ENCODE measurements at regions not wholly inside any gene's neighbourhood (a gene's known extent, or its start where the extent isn't known, plus 50 kb on each side); places are given as distances from the start of the nearest gene placed in this dataset.
"Not testable (repeated sequence)": the region's sequence is repeated elsewhere in the genome, so short reads cannot be mapped to it uniquely, and the experiment has no call there.

- no peak overlapping the region for H3K27ac ChIP-seq (ENCODE audit: low read length)
- H3F3A ChIP-seq (ENCODE audit: insufficient read depth, low read length, poor library complexity, severe bottlenecking): no peaks in the 10 kb centered on the region
- H3K9ac ChIP-seq (ENCODE audit: low read length): no peak overlapping the region
- no peaks in the 10 kb centered on the region for H3K9me2 ChIP-seq (ENCODE audit: insufficient read depth, low read length)
- TF ChIP-seq EP300 (conservative IDR thresholded peaks at IDR 0.05; ENCODE audit: poor library complexity, severe bottlenecking) (no peak), RAD21 (conservative IDR thresholded peaks at IDR 0.05) (no peak), EZH2 (IDR thresholded peaks at IDR 0.05; ENCODE audit: borderline replicate concordance, insufficient read depth, low read length, poor library complexity, severe bottlenecking) (no peak), REST (IDR thresholded peaks at IDR 0.05; ENCODE audit: borderline replicate concordance) (no peak), TAF1 (IDR thresholded peaks at IDR 0.05; ENCODE audit: low read depth) (no peak), SMC3 (conservative IDR thresholded peaks at IDR 0.05; ENCODE audit: poor library complexity) (no peak), POLR2AphosphoS5 (IDR thresholded peaks at IDR 0.05) (no peak), MXI1 (conservative IDR thresholded peaks at IDR 0.05; ENCODE audit: poor library complexity, severe bottlenecking) (no peak), CTCF (IDR thresholded peaks at IDR 0.05; ENCODE audit: poor library complexity, severe bottlenecking) (no peak)
- no peaks in the 10 kb centered on the region for H3K79me2 ChIP-seq (replicated peaks; ENCODE audit: insufficient read depth, low read length)
- H2AFZ ChIP-seq (ENCODE audit: low read depth, low read length): no peak overlapping the region
- H3K36me3 ChIP-seq (ENCODE audit: insufficient read depth, low read length): no peaks in the 10 kb centered on the region
- no peaks in the 10 kb centered on the region for H3K27me3 ChIP-seq (ENCODE audit: insufficient read depth, low read depth, low read length)
- H3K9me3 ChIP-seq (ENCODE audit: low read length): no peaks in the 10 kb centered on the region
- H3K4me2 ChIP-seq (ENCODE audit: low read length): no peak overlapping the region
- H4K20me1 ChIP-seq (ENCODE audit: insufficient read depth): no peaks in the 10 kb centered on the region
- no peak overlapping the region for H3K4me3 ChIP-seq (ENCODE audit: low read length)
These were observed 453.4 kb upstream of the NFE2L3 start for GRCh38 chr7:25698451-25699113.

GRCh38 chr7:25700141-25700540 lies 451.9 kb upstream of the NFE2L3 start:
- H3K36me3 ChIP-seq (ENCODE audit: insufficient read depth, low read length); H3K79me2 ChIP-seq (replicated peaks; ENCODE audit: insufficient read depth, low read length); H3F3A ChIP-seq (ENCODE audit: insufficient read depth, low read length, poor library complexity, severe bottlenecking); H2AFZ ChIP-seq (ENCODE audit: low read depth, low read length); H3K9me2 ChIP-seq (ENCODE audit: insufficient read depth, low read length); H3K27me3 ChIP-seq (ENCODE audit: insufficient read depth, low read depth, low read length); H3K9ac ChIP-seq (ENCODE audit: low read length); H3K27ac ChIP-seq (ENCODE audit: low read length); H3K4me2 ChIP-seq (ENCODE audit: low read length); H3K9me3 ChIP-seq (ENCODE audit: low read length); H4K20me1 ChIP-seq (ENCODE audit: insufficient read depth); H3K4me3 ChIP-seq (ENCODE audit: low read length): not testable (repeated sequence)

- no peak overlapping the region for H3K27ac ChIP-seq (ENCODE audit: low read length)
- no peaks in the 10 kb centered on the region for H4K20me1 ChIP-seq (ENCODE audit: insufficient read depth)
- no peaks in the 10 kb centered on the region for H3K79me2 ChIP-seq (replicated peaks; ENCODE audit: insufficient read depth, low read length)
- H3K9ac ChIP-seq (ENCODE audit: low read length): no peak overlapping the region
- no peaks in the 10 kb centered on the region for H3F3A ChIP-seq (ENCODE audit: insufficient read depth, low read length, poor library complexity, severe bottlenecking)
- no peaks in the 10 kb centered on the region for H3K9me2 ChIP-seq (ENCODE audit: insufficient read depth, low read length)
- H3K36me3 ChIP-seq (ENCODE audit: insufficient read depth, low read length): no peaks in the 10 kb centered on the region
- H3K4me3 ChIP-seq (ENCODE audit: low read length): no peak overlapping the region
- no peaks in the 10 kb centered on the region for H3K27me3 ChIP-seq (ENCODE audit: insufficient read depth, low read depth, low read length)
- H3K4me2 ChIP-seq (ENCODE audit: low read length): no peak overlapping the region
- no peak overlapping the region for H2AFZ ChIP-seq (ENCODE audit: low read depth, low read length)
- H3K9me3 ChIP-seq (ENCODE audit: low read length): no peaks in the 10 kb centered on the region
- TF ChIP-seq CTCF (IDR thresholded peaks at IDR 0.05; ENCODE audit: poor library complexity, severe bottlenecking) (no peak), RAD21 (conservative IDR thresholded peaks at IDR 0.05) (no peak), EZH2 (IDR thresholded peaks at IDR 0.05; ENCODE audit: borderline replicate concordance, insufficient read depth, low read length, poor library complexity, severe bottlenecking) (no peak), SMC3 (conservative IDR thresholded peaks at IDR 0.05; ENCODE audit: poor library complexity) (no peak), EP300 (conservative IDR thresholded peaks at IDR 0.05; ENCODE audit: poor library complexity, severe bottlenecking) (no peak), MXI1 (conservative IDR thresholded peaks at IDR 0.05; ENCODE audit: poor library complexity, severe bottlenecking) (no peak), POLR2AphosphoS5 (IDR thresholded peaks at IDR 0.05) (no peak), REST (IDR thresholded peaks at IDR 0.05; ENCODE audit: borderline replicate concordance) (no peak)
These were observed 447.6 kb upstream of the NFE2L3 start for GRCh38 chr7:25704413-25704812.

Measured in neural cell (in vitro differentiated cells).